LNCaP clone FGC (cell line): ENCODE measurements at regions not wholly inside any gene's neighbourhood (a gene's known extent, or its start where the extent isn't known, plus 50 kb on each side); places are given as distances from the start of the nearest gene placed in this dataset.
"Not testable (repeated sequence)": the region's sequence is repeated elsewhere in the genome, so short reads cannot be mapped to it uniquely, and the experiment has no call there.

Experiments used
- DNase-seq: peaks from one replicate; pipeline ENCODE4 v3.0.0-alpha.2; 2011; ENCODE audit warnings: low read depth
- H3K4me3 ChIP-seq: 2 replicates; pipeline ENCODE4 v1.5.1; 2011; ENCODE audit warnings: mild to moderate bottlenecking, low read depth, low read length, control low read depth
- CTCF ChIP-seq: IDR thresholded peaks from 2 replicates; pipeline ENCODE4 v1.5.1; 2012; ENCODE audit warnings: mild to moderate bottlenecking; ENCODE audit not compliant: control insufficient read depth, insufficient read depth; ENCODE audit errors: extremely low read depth

GRCh38 chr14:65846196-65846868 is 433.8 kb downstream of the FUT8 start:
- TF ChIP-seq CTCF, result no peak
- DNase-seq, result no peak
- H3K4me3 ChIP-seq, result no peak overlapping the region

GRCh38 chr14:65847075-65847847 is 434.7 kb downstream of the FUT8 start:
- no peak for DNase-seq
- no peak overlapping the region for H3K4me3 ChIP-seq
- TF ChIP-seq CTCF, result no peak

GRCh38 chr14:65847931-65848330 is 435.4 kb downstream of the FUT8 start:
- DNase-seq, H3K4me3 ChIP-seq: not testable (repeated sequence)

GRCh38 chr14:65849091-65849490 is 436.6 kb downstream of the FUT8 start:
- DNase-seq, result no peak
- H3K4me3 ChIP-seq, result no peak overlapping the region

GRCh38 chr14:65849558-65849957 is 437.0 kb downstream of the FUT8 start:
- no peak for TF ChIP-seq CTCF
- no peak overlapping the region for H3K4me3 ChIP-seq
- DNase-seq, result no peak

More at GRCh38 chr14:65849091-65849490, 436.6 kb downstream of the FUT8 start:
- no peak for TF ChIP-seq CTCF

- no peak overlapping the region for H3K4me3 ChIP-seq
- no peak for TF ChIP-seq CTCF
- no peak for DNase-seq
These were observed 438.1 kb downstream of the FUT8 start for GRCh38 chr14:65850429-65851135.

- H3K4me3 ChIP-seq, result no peak overlapping the region
- no peak for TF ChIP-seq CTCF
- no peak for DNase-seq
These were observed 440.2 kb downstream of the FUT8 start for GRCh38 chr14:65852689-65853088.
